ENCODE measurements at regions not wholly inside any gene's neighbourhood (a gene's known extent, or its start where the extent isn't known, plus 50 kb on each side); places are given as distances from the start of the nearest gene placed in this dataset.

DNA sequence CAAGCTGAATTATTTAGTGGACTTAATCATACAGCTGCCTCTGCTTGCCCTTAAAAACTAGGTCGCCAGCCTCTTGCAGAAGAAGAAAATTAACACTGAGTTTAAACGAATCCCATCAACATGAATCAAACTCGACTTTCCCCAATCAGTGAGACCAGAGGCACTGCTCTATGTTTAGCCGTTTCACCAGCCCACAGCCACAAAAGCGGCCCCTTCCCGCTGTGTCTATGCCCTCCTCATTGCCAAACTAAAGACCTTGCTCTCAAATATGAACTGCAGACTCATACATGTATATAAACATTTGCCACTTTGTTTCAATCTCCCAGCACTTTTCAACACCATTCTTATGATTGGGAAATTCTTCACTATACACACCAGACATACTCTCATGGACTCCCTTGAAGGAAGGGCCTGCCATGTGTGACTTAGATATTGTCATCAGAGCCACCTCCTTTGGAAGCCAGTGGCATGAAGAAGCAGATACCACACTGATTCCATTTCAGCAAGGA lies 105.8 kb upstream of the ADGRF1 start:
- no peak for DNase-seq
- intact Hi-C loops (cut with micrococcal nuclease), result no loop called here
- H3K9me3 Mint-ChIP-seq, result no peaks in the 10 kb centered on the region
- H3K4me3 Mint-ChIP-seq, result no peak overlapping the region
- H3K27me3 Mint-ChIP-seq, result peaks cover 18% of the 10 kb centered on the region
- CTCF ChIA-PET, result no interaction called here
- H3K36me3 Mint-ChIP-seq, result no peaks in the 10 kb centered on the region
- H3K27ac Mint-ChIP-seq, result no peak overlapping the region
- POLR2A ChIA-PET, result no interaction called here
- H3K4me1 Mint-ChIP-seq (ENCODE audit: low read depth), result no peaks in the 10 kb centered on the region

DNA sequence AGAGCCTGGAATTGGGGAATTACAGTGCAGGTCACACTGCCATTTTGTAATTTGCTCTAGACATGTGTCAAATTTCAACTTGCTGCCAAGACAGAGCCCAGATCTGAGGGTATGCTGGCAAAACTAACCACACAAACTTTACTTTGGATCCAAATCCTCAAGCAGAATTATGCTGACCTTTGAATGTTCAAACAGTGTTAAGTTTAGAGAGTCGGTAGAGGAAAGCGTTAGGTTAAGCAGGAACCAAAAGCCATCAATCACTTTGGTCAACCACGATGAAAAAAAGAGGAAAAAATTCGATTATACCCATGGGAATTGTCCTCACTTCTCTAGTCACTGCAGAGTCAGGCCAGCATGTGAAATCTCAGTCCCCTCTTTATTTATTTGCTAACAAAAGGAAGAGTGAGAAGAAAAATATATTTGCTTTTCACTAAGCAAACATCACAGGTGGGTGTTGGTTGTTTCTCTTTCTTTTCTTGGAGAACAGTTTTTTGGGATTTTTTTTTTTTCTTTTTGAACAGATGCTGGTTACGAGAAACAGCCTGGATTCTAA lies 105.1 kb upstream of the ADGRF1 start:
- ChIA-PET CTCF (no interaction called here), POLR2A (no interaction called here)
- Mint-ChIP-seq H3K27ac (no peak overlapping the region), H3K36me3 (no peaks in the 10 kb centered on the region), H3K4me3 (no peak overlapping the region), H3K9me3 (no peaks in the 10 kb centered on the region), H3K27me3 (peaks cover 18% of the 10 kb centered on the region), H3K4me1 (ENCODE audit: low read depth) (no peaks in the 10 kb centered on the region)
- intact Hi-C loops (cut with micrococcal nuclease), result no loop called here
- DNase-seq, result no peak

DNA sequence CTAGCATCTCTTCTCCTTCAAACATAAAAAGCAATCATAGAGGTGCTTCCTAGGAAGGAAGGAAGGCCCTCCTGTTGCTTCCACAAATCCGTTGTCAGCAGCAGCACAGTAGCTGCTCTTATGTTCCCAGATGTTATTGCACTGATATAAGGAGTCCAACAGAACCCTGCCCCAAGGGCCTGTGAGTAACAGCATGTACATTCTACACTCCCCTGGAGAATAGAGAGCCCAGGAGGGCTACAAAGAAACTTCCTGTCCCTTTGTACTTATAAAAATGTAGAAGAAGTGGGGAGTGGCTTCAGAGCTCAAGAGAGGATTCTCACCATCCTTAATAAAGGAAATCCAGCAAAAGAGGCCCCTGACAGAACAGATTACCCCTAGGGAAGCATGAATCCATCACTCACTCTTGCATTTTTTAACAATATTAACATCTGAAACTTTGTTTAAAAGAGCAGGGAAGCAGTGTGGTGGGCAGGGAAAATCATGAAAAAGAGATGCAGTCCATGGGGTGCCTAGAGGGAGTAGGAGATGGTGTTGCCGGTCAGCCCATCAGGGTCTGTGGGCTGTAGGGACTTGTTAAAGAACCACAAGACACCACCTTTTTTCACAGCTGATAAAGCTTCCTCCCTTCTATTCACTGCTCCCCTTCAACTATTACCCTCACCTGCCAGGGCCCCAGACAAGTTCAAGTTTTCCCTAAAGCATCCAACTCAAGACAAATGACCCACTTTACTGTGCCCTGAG lies 104.5 kb upstream of the ADGRF1 start:
- Mint-ChIP-seq H3K27me3 (peaks cover 18% of the 10 kb centered on the region), H3K36me3 (no peaks in the 10 kb centered on the region), H3K27ac (no peak overlapping the region), H3K9me3 (no peaks in the 10 kb centered on the region), H3K4me3 (no peak overlapping the region), H3K4me1 (ENCODE audit: low read depth) (no peaks in the 10 kb centered on the region)
- no peak for DNase-seq
- intact Hi-C loops (cut with micrococcal nuclease), result no loop called here
- CTCF ChIA-PET, result no interaction called here
- POLR2A ChIA-PET, result no interaction called here

DNA sequence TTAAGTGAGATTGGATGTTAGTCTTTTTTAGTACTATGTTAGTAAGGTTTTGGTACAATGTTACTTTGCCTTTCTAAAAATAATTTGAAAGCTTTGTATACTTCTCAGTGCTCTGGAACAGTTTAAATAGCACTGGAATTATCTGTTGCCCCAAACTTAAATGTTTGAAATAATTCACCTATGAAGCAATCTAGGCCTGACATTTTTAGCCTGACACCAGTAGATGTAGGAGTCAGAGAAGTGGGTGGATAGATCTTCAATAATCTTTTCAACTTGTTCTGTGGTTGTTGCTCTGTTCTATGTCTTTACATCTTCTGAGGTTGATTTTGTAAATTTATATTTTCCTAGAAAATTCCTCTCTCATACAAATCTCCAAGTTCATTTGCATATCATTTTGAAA lies 103.1 kb upstream of the ADGRF1 start:
- no peaks in the 10 kb centered on the region for H3K9me3 Mint-ChIP-seq
- ChIA-PET POLR2A (no interaction called here), CTCF (no interaction called here)
- H3K27me3 Mint-ChIP-seq, result peaks cover 15% of the 10 kb centered on the region
- intact Hi-C loops (cut with micrococcal nuclease), result no loop called here
- no peak for DNase-seq
- no peaks in the 10 kb centered on the region for H3K36me3 Mint-ChIP-seq
- no peak overlapping the region for H3K4me3 Mint-ChIP-seq
- no peaks in the 10 kb centered on the region for H3K4me1 Mint-ChIP-seq (ENCODE audit: low read depth)
- H3K27ac Mint-ChIP-seq, result no peak overlapping the region

DNA sequence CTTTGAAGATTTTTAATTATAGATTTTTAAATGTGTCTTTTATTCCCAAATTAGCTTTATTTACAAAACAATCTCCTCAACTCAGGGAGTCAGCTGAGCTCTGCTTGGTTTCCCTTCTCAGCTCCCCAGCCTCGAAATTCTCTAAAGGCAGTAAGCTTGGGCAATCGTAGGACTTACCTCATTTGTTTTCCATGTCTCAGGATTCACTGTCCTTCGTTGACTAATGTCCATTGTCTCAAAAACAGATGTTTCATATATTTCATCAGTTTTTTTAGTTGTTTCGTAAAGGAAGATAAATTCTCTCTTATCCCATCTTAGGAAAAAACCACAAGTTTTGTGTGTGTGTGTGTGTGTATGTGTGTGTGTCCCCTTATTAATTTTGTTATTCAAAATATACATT lies 102.2 kb upstream of the ADGRF1 start:
- POLR2A ChIA-PET, result no interaction called here
- no peaks in the 10 kb centered on the region for H3K4me1 Mint-ChIP-seq (ENCODE audit: low read depth)
- H3K9me3 Mint-ChIP-seq, result no peaks in the 10 kb centered on the region
- H3K36me3 Mint-ChIP-seq, result no peaks in the 10 kb centered on the region
- CTCF ChIA-PET, result no interaction called here
- H3K27ac Mint-ChIP-seq, result no peak overlapping the region
- no peak for DNase-seq
- peaks cover 15% of the 10 kb centered on the region for H3K27me3 Mint-ChIP-seq
- intact Hi-C loops (cut with micrococcal nuclease), result no loop called here
- H3K4me3 Mint-ChIP-seq, result no peak overlapping the region

DNA sequence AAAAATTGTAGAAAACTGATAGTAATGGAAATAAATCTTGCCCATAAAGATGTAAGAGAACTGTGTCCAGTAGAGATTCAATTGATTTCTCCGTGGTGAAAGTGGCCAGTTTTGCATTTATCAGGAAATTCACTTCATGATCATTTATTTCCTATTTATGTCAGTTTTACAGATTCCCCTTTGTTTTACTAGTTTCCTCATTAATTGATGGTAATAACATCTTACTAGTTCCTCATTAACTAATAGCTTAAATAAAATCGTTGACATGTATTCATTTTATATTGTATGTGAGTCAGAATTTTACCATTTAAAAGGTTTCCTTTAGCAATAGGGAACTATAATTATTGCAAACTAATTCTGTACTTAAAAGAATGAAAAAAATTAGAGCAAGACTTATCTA lies 99.8 kb upstream of the ADGRF1 start:
- Mint-ChIP-seq H3K36me3 (no peaks in the 10 kb centered on the region), H3K4me1 (ENCODE audit: low read depth) (no peaks in the 10 kb centered on the region), H3K4me3 (no peak overlapping the region), H3K27me3 (peaks cover 4% of the 10 kb centered on the region), H3K9me3 (no peaks in the 10 kb centered on the region), H3K27ac (no peak overlapping the region)
- intact Hi-C loops (cut with micrococcal nuclease), result no loop called here
- ChIA-PET POLR2A (no interaction called here), CTCF (no interaction called here)
- no peak for DNase-seq

DNA sequence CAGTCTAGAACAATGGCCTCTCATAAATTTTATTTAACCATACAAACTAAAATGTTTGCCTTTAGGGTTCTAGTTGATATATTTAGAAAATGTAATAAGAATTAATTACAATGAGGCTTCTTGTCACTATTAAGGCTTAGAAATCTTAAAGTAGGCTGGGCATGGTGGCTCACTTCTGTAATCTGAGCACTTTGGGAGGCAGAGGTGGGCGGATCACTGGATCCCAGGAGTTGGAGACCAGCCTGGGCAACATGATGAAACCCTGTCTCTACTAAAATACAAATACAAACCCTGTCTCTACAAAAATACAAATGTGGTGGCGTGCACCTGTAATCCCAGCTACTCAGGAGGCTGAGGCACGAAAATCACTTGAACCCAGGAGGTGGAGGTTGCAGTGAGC lies 99.0 kb upstream of the ADGRF1 start:
- Mint-ChIP-seq H3K27ac (no peak overlapping the region), H3K9me3 (no peaks in the 10 kb centered on the region), H3K27me3 (no peaks in the 10 kb centered on the region), H3K4me1 (ENCODE audit: low read depth) (no peaks in the 10 kb centered on the region), H3K36me3 (no peaks in the 10 kb centered on the region), H3K4me3 (no peak overlapping the region)
- intact Hi-C loops (cut with micrococcal nuclease), result no loop called here
- no peak for DNase-seq
- ChIA-PET POLR2A (no interaction called here), CTCF (no interaction called here)

DNA sequence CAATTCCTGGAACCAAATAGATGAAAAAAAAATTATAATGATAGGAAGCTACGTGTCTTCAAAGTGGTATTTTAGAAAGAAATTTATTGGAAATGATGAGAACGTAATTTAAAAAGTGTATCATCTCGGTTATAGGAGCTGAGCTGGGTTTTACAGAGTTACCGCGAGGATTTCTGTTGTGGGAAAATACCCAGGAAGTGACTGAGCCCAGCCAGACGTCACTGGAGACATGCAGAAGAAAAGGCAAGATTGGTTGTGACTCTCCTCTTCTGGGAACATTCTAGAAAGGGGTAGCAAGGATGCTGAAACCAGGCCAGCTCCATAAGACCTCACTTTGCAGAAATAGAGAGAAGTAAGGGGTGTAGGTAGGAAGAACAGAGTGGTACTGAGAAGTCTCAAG lies 95.9 kb upstream of the ADGRF1 start:
- Mint-ChIP-seq H3K36me3 (no peaks in the 10 kb centered on the region), H3K27ac (no peak overlapping the region), H3K4me3 (no peak overlapping the region), H3K27me3 (no peaks in the 10 kb centered on the region), H3K4me1 (ENCODE audit: low read depth) (no peaks in the 10 kb centered on the region), H3K9me3 (no peaks in the 10 kb centered on the region)
- intact Hi-C loops (cut with micrococcal nuclease), result no loop called here
- CTCF ChIA-PET, result no interaction called here
- peak; percentile 9 for DNase-seq
- POLR2A ChIA-PET, result no interaction called here

DNA sequence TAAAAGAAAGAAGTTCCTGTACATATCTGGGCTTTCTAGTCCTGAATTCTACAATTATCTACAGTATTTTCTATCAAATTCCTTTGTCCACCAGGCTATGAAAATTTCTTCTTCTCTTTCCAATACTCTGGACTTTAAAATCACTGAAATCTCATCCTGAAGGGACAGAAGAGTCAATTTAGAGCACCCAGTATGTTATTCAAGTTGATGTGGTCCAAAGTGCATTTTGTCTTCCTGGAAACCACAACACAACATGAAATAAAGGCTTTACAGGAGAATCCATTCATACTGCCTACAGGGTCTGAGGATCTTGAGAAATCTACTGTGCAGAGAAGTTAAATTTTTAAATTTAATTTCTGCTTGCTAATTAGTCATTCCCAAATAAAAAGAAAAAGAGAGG lies 94.9 kb upstream of the ADGRF1 start:
- no peak for DNase-seq
- Mint-ChIP-seq H3K9me3 (no peaks in the 10 kb centered on the region), H3K4me1 (ENCODE audit: low read depth) (no peaks in the 10 kb centered on the region), H3K27ac (no peak overlapping the region), H3K36me3 (no peaks in the 10 kb centered on the region), H3K4me3 (no peak overlapping the region), H3K27me3 (no peaks in the 10 kb centered on the region)
- POLR2A ChIA-PET, result no interaction called here
- CTCF ChIA-PET, result no interaction called here
- intact Hi-C loops (cut with micrococcal nuclease), result no loop called here

DNA sequence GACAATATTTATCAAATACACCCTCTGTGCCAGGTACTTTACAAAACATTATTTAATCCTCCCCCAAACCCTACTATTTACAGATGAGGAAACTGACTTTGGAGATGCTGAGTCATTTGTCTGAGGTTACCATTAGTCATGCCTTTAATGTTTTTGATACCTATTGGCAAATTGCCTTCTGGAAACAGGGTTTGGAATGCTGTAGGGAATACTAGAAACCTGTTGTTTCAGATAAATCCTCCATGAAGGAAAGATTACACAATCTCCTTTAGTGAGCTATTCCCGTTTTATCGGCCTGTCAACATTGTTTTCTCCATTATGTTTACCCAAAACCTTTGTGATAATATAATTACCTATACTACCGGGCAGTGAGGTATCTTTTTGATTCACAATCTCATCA lies 93.6 kb upstream of the ADGRF1 start:
- peaks cover 2% of the 10 kb centered on the region for H3K27me3 Mint-ChIP-seq
- H3K9me3 Mint-ChIP-seq, result no peaks in the 10 kb centered on the region
- no peak overlapping the region for H3K4me3 Mint-ChIP-seq
- no peaks in the 10 kb centered on the region for H3K36me3 Mint-ChIP-seq
- DNase-seq, result no peak
- intact Hi-C loops (cut with micrococcal nuclease), result no loop called here
- CTCF ChIA-PET, result no interaction called here
- POLR2A ChIA-PET, result no interaction called here
- H3K4me1 Mint-ChIP-seq (ENCODE audit: low read depth), result no peaks in the 10 kb centered on the region
- H3K27ac Mint-ChIP-seq, result no peak overlapping the region

DNA sequence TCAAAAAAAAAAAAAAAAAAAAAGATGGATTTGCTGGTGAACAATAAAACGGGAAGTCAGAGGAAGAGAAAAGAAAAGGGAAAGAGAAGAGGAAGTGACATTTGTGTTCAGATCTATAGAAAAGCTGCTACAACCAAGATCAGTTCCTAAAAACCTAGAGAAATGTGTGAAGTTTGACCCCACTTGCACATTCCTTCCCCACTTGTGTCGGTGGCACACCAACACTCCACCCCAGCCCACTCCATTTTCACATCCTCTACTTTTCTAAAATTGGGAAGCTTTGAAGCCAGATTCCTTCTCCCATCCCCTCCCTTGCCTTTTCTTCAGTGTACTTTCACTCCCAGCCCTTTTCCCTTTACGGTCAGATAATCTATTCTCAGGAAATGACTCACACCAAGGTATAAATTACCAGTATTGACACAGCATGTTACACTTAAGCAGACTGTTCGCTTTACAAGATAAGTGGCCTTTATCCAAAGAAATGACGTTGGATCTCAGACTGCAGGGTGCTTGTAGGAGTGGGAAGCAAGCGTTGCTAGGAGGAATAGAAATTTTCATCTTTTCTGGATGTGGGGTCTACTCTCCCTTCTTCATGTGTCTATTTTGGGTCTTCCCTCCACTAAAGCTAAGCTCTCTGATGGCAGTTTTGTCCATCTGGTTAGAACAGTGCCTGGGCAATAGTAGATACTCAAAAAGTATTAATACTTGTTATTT lies 92.5 kb upstream of the ADGRF1 start:
- Mint-ChIP-seq H3K4me3 (no peak overlapping the region), H3K27me3 (peaks cover 2% of the 10 kb centered on the region), H3K36me3 (no peaks in the 10 kb centered on the region), H3K27ac (no peak overlapping the region), H3K9me3 (no peaks in the 10 kb centered on the region), H3K4me1 (ENCODE audit: low read depth) (no peaks in the 10 kb centered on the region)
- intact Hi-C loops (cut with micrococcal nuclease), result no loop called here
- ChIA-PET POLR2A (no interaction called here), CTCF (no interaction called here)
- no peak for DNase-seq

DNA sequence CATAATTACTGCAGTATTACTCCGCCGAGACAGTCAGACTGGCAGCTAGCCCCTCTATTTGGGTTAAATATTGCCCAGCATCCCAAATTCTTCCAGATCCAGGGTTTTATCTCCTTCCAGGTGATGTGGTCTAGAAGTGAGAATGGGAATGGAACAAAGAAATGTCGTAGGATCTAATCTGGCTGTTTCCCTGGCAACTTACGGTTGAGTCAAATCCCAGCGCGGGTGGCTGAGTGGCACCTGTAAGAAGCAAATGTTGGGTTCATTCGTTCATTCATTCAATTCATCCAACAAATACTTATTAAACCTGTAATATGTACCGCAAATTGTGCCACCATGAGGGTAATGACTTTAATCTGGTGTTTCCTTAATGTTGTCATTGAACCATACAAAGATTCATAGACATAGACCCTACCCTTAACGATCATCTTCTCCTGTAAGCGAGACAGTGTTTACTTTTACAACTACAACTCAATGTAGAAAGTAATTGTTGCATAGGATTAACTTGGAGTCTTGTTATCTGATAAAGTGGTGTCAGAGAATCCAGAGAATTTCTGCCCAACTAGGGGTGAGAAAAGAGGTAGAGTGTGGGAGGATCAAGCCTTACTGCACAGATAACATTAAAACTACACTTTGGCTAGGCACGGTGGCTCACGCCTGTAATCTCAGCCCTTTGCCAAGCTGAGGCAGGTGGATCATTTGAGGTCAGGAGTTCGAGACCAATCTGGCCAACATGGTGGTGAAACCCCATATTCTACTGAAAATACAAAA lies 91.3 kb upstream of the ADGRF1 start:
- no peak for DNase-seq
- ChIA-PET CTCF (no interaction called here), POLR2A (no interaction called here)
- Mint-ChIP-seq H3K27me3 (peaks cover 2% of the 10 kb centered on the region), H3K9me3 (no peaks in the 10 kb centered on the region), H3K4me3 (no peak overlapping the region), H3K27ac (no peak overlapping the region), H3K36me3 (no peaks in the 10 kb centered on the region), H3K4me1 (ENCODE audit: low read depth) (no peaks in the 10 kb centered on the region)
- intact Hi-C loops (cut with micrococcal nuclease), result no loop called here
